ENCODE measurements at regions not wholly inside any gene's neighbourhood (a gene's known extent, or its start where the extent isn't known, plus 50 kb on each side); places are given as distances from the start of the nearest gene placed in this dataset.

GRCh38 chr2:67684991-67685390, 287.9 kb downstream of the ETAA1 start:
- H3K4me3 ChIP-seq (replicated peaks; ENCODE audit: low read depth, low read length), result no peak overlapping the region
- TF ChIP-seq, protein P1, sequence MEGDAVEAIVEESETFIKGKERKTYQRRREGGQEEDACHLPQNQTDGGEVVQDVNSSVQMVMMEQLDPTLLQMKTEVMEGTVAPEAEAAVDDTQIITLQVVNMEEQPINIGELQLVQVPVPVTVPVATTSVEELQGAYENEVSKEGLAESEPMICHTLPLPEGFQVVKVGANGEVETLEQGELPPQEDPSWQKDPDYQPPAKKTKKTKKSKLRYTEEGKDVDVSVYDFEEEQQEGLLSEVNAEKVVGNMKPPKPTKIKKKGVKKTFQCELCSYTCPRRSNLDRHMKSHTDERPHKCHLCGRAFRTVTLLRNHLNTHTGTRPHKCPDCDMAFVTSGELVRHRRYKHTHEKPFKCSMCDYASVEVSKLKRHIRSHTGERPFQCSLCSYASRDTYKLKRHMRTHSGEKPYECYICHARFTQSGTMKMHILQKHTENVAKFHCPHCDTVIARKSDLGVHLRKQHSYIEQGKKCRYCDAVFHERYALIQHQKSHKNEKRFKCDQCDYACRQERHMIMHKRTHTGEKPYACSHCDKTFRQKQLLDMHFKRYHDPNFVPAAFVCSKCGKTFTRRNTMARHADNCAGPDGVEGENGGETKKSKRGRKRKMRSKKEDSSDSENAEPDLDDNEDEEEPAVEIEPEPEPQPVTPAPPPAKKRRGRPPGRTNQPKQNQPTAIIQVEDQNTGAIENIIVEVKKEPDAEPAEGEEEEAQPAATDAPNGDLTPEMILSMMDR (IDR thresholded peaks at IDR 0.05; ENCODE audit: low read length, missing control alignments), result no peak
- DNase-seq (ENCODE audit: low read depth), result no peak

DNA sequence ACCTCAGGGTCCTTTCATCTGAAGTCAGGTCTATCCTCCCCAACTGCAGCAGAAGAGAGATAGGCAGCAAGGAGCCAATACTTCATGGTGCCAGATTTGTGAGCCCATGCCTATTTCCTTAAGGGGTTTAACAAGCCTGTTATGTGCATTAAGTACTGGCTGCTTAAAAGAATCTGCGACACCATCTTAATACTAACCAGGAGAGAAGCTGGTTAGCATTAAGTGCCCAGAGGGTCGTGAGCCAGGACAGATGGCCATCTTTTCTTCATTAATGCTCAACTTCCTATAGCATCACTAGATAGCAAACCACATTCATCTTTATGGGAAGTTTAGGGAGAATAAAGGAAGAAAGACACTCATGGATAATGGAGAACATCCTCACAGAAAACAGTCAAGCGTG, 289.1 kb downstream of the ETAA1 start:
- DNase-seq (ENCODE audit: low read depth), result no peak
- TF ChIP-seq, protein P1 (IDR thresholded peaks at IDR 0.05; ENCODE audit: low read length, missing control alignments), result no peak
- no peak overlapping the region for H3K4me3 ChIP-seq (replicated peaks; ENCODE audit: low read depth, low read length)

GRCh38 chr2:67689186-67689585, 292.1 kb downstream of the ETAA1 start:
- TF ChIP-seq, protein P1 (IDR thresholded peaks at IDR 0.05; ENCODE audit: low read length, missing control alignments), result no peak
- DNase-seq (ENCODE audit: low read depth), result no peak
- H3K4me3 ChIP-seq (replicated peaks; ENCODE audit: low read depth, low read length), result no peak overlapping the region

- TF ChIP-seq, protein P1 (IDR thresholded peaks at IDR 0.05; ENCODE audit: low read length, missing control alignments), result no peak
- no peak for DNase-seq (ENCODE audit: low read depth)
- H3K4me3 ChIP-seq (replicated peaks; ENCODE audit: low read depth, low read length), result no peak overlapping the region
These were observed 292.5 kb downstream of the ETAA1 start for GRCh38 chr2:67689651-67690050.

DNA sequence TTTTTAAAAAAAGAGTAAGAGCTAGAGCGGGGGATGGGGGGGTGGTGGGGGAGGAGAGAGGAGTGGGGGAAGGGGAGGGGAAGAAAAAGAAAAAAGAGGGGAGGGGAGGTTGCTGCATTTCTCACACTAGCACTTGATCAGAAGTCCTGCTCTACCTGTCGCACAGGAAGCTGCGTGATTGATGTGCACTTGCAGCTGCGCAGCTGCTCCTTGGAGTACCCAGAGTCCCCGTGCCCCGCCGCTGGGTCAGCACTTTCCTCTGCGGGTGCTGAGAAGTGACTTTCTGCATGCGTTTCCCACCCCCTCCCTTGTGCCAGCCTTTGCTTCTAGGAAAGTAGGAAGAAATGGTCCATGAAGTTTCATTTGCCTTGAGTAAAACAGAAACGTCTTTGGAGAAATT, 297.3 kb downstream of the ETAA1 start:
- TF ChIP-seq, protein P1 (IDR thresholded peaks at IDR 0.05; ENCODE audit: low read length, missing control alignments), result no peak
- H3K4me3 ChIP-seq (replicated peaks; ENCODE audit: low read depth, low read length), result no peak overlapping the region
- no peak for DNase-seq (ENCODE audit: low read depth)

GRCh38 chr2:67701011-67701410, 303.9 kb downstream of the ETAA1 start:
- no peak overlapping the region for H3K4me3 ChIP-seq (replicated peaks; ENCODE audit: low read depth, low read length)
- no peak for DNase-seq (ENCODE audit: low read depth)
- TF ChIP-seq, protein P1 (IDR thresholded peaks at IDR 0.05; ENCODE audit: low read length, missing control alignments), result no peak

GRCh38 chr2:67702284-67702683, 305.2 kb downstream of the ETAA1 start:
- H3K4me3 ChIP-seq (replicated peaks; ENCODE audit: low read depth, low read length), result no peak overlapping the region
- no peak for DNase-seq (ENCODE audit: low read depth)
- TF ChIP-seq, protein P1 (IDR thresholded peaks at IDR 0.05; ENCODE audit: low read length, missing control alignments), result no peak
